HG02571 (cell line): ENCODE measurements at regions not wholly inside any gene's neighbourhood (a gene's known extent, or its start where the extent isn't known, plus 50 kb on each side); places are given as distances from the start of the nearest gene placed in this dataset.
"Not testable (repeated sequence)": the region's sequence is repeated elsewhere in the genome, so short reads cannot be mapped to it uniquely, and the experiment has no call there.

Source experiments
- ATAC-seq: cut with Tn5 transposase; IDR thresholded peaks from one replicate; pipeline ENCODE4 v1.9.1; 2021; ENCODE audit warnings: mild to moderate bottlenecking, moderate library complexity; ENCODE audit not compliant: unreplicated experiment

- ATAC-seq = not testable (repeated sequence)
Measured at GRCh38 chr6:166846446-166847142, 109.8 kb downstream of the RNASET2 start.

GRCh38 chr6:166842607-166843006 is 113.7 kb downstream of the RNASET2 start:
- ATAC-seq = no peak

GRCh38 chr6:166841216-166841615 is 115.1 kb downstream of the RNASET2 start:
- no peak for ATAC-seq

GRCh38 chr6:166839569-166839968 is 116.8 kb downstream of the RNASET2 start:
- no peak for ATAC-seq

- no peak for ATAC-seq
Measured at GRCh38 chr6:166838987-166839386, 117.4 kb downstream of the RNASET2 start.

GRCh38 chr6:166836785-166837718 is 119.3 kb downstream of the RNASET2 start:
- no peak for ATAC-seq

- ATAC-seq = no peak
Measured at GRCh38 chr6:166834049-166834448, 122.3 kb downstream of the RNASET2 start.

- no peak for ATAC-seq
Measured at GRCh38 chr6:166830891-166831363, 125.4 kb downstream of the RNASET2 start.

GRCh38 chr6:166830185-166830890 is 126.0 kb downstream of the RNASET2 start:
- ATAC-seq = peak; percentile 91

- ATAC-seq = no peak
Measured at GRCh38 chr6:166826264-166826663, 130.1 kb downstream of the RNASET2 start.

GRCh38 chr6:166825553-166826145 is 130.7 kb downstream of the RNASET2 start:
- no peak for ATAC-seq

- no peak for ATAC-seq
Measured at GRCh38 chr6:166824880-166825250, 131.5 kb downstream of the RNASET2 start.

GRCh38 chr6:166824146-166824879 is 132.0 kb downstream of the RNASET2 start:
- no peak for ATAC-seq

GRCh38 chr6:166822609-166823008 is 133.7 kb downstream of the RNASET2 start:
- no peak for ATAC-seq

GRCh38 chr6:166820483-166820882 is 135.9 kb downstream of the RNASET2 start:
- no peak for ATAC-seq

- ATAC-seq = no peak
Measured at GRCh38 chr6:166820070-166820469, 136.3 kb downstream of the RNASET2 start.

- ATAC-seq = no peak
Measured at GRCh38 chr6:166815629-166816028, 140.7 kb downstream of the RNASET2 start.

- no peak for ATAC-seq
Measured at GRCh38 chr6:166814390-166814789, 142.0 kb downstream of the RNASET2 start.

- ATAC-seq = no peak
Measured at GRCh38 chr6:166813461-166813860, 142.9 kb downstream of the RNASET2 start.

GRCh38 chr6:166810864-166811263 is 145.5 kb downstream of the RNASET2 start:
- ATAC-seq = no peak
